ENCODE measurements at regions not wholly inside any gene's neighbourhood (a gene's known extent, or its start where the extent isn't known, plus 50 kb on each side); places are given as distances from the start of the nearest gene placed in this dataset.

GRCh38 chr12:67161322-67161918 is 107.7 kb upstream of the CAND1 start:
- DNase-seq, result no peak

- no peak for DNase-seq
Observed at GRCh38 chr12:67173258-67173657, 95.9 kb upstream of the CAND1 start.

GRCh38 chr12:67182551-67182950 is 86.6 kb upstream of the CAND1 start:
- no peak for DNase-seq

GRCh38 chr12:67193704-67194103 is 75.5 kb upstream of the CAND1 start:
- peak; percentile 73 for DNase-seq

GRCh38 chr12:67200386-67200785 is 68.8 kb upstream of the CAND1 start:
- DNase-seq, result no peak

GRCh38 chr12:67202011-67202677 is 67.0 kb upstream of the CAND1 start:
- DNase-seq, result no peak

GRCh38 chr12:67202678-67203012 is 66.5 kb upstream of the CAND1 start:
- no peak for DNase-seq

GRCh38 chr12:67208281-67209067 is 60.7 kb upstream of the CAND1 start:
- DNase-seq, result no peak

GRCh38 chr12:67211029-67211428 is 58.1 kb upstream of the CAND1 start:
- no peak for DNase-seq

GRCh38 chr12:67211494-67211893 is 57.7 kb upstream of the CAND1 start:
- DNase-seq, result no peak

- DNase-seq, result no peak
Observed at GRCh38 chr12:67217647-67218046, 51.5 kb upstream of the CAND1 start.
